BE2C (cell line): ENCODE measurements at regions not wholly inside any gene's neighbourhood (a gene's known extent, or its start where the extent isn't known, plus 50 kb on each side); places are given as distances from the start of the nearest gene placed in this dataset.

ENCODE experiments used
- DNase-seq: peaks from one replicate; pipeline ENCODE4 v3.0.0-alpha.2; 2020
- H3K27me3 ChIP-seq: fragments of 250-450 bp; sonication (Bioruptor Pico); 2 replicates; pipeline ENCODE4 v1.5.1; 2020; ENCODE audit warnings: mild to moderate bottlenecking
- H3K36me3 ChIP-seq: fragments of 250-450 bp; sonication (Bioruptor Pico); 2 replicates; pipeline ENCODE4 v1.5.1; 2020; ENCODE audit warnings: mild to moderate bottlenecking
- H3K4me1 ChIP-seq: fragments of 250-450 bp; sonication (Bioruptor Pico); 2 replicates; pipeline ENCODE4 v1.5.1; 2020
- H3K4me3 ChIP-seq: 2 replicates; pipeline ENCODE4 v1.5.1; 2011; ENCODE audit warnings: low read depth, low read length
- H3K9me3 ChIP-seq: fragments of 250-450 bp; sonication (Bioruptor Pico); 2 replicates; pipeline ENCODE4 v1.5.1; 2020
- TF ChIP-seq, protein P1 (sequence below): IDR thresholded peaks from 2 replicates; pipeline ENCODE4 v1.5.1; 2012; ENCODE audit warnings: mild to moderate bottlenecking, low read depth, low read length

- Histone ChIP-seq H3K27me3 (no peaks in the 10 kb centered on the region), H3K9me3 (no peaks in the 10 kb centered on the region), H3K36me3 (no peaks in the 10 kb centered on the region), H3K4me1 (no peaks in the 10 kb centered on the region), H3K4me3 (no peak overlapping the region)
- no peak for DNase-seq
- TF ChIP-seq, protein P1, sequence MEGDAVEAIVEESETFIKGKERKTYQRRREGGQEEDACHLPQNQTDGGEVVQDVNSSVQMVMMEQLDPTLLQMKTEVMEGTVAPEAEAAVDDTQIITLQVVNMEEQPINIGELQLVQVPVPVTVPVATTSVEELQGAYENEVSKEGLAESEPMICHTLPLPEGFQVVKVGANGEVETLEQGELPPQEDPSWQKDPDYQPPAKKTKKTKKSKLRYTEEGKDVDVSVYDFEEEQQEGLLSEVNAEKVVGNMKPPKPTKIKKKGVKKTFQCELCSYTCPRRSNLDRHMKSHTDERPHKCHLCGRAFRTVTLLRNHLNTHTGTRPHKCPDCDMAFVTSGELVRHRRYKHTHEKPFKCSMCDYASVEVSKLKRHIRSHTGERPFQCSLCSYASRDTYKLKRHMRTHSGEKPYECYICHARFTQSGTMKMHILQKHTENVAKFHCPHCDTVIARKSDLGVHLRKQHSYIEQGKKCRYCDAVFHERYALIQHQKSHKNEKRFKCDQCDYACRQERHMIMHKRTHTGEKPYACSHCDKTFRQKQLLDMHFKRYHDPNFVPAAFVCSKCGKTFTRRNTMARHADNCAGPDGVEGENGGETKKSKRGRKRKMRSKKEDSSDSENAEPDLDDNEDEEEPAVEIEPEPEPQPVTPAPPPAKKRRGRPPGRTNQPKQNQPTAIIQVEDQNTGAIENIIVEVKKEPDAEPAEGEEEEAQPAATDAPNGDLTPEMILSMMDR = no peak
Measured at GRCh38 chr2:56784046-56784445, 600.3 kb downstream of the CCDC85A start.

DNA sequence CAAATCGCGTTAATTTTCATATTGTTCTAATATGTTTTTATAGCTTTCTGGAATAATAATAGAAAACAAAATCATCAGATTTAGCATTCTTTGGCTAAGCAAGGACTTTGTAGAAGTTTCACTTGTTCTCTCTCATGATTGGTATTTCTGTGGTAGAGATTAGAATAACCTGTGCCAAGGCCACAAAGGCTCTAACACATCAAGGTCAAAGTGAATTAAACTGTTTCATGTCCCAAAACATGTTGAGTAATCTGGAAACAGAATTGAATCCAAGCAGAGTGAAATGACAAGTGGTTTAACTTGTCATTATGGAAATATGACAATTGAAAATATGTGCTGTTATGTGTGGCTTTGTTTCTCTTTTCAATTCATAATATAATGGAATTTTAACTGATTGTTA is 617.4 kb downstream of the CCDC85A start:
- Histone ChIP-seq H3K4me3 (no peak overlapping the region), H3K9me3 (no peaks in the 10 kb centered on the region), H3K27me3 (no peaks in the 10 kb centered on the region), H3K4me1 (no peaks in the 10 kb centered on the region), H3K36me3 (no peaks in the 10 kb centered on the region)
- TF ChIP-seq, protein P1 = no peak
- no peak for DNase-seq

DNA sequence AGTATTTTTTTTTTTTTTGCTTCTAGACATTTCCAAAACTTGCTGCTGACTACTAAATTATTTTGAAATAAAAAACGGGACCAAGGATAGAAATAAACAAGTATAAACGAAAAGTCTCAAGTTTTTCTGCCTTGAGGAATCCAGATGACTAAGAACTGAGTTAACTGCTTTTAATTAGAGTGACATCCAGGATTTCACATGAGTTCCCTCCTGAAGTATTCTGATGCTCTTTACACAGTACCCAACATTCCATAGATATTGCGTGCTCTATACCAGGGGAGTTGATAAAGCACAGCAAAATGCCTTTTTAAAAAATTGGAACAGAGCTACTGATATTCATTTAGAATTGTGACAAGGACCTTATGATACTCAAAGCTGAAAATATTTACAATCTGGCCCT is 618.0 kb downstream of the CCDC85A start:
- no peaks in the 10 kb centered on the region for H3K9me3 ChIP-seq
- DNase-seq = no peak
- H3K4me3 ChIP-seq = no peak overlapping the region
- H3K4me1 ChIP-seq = no peaks in the 10 kb centered on the region
- no peaks in the 10 kb centered on the region for H3K36me3 ChIP-seq
- H3K27me3 ChIP-seq = no peaks in the 10 kb centered on the region
- TF ChIP-seq, protein P1 = no peak

DNA sequence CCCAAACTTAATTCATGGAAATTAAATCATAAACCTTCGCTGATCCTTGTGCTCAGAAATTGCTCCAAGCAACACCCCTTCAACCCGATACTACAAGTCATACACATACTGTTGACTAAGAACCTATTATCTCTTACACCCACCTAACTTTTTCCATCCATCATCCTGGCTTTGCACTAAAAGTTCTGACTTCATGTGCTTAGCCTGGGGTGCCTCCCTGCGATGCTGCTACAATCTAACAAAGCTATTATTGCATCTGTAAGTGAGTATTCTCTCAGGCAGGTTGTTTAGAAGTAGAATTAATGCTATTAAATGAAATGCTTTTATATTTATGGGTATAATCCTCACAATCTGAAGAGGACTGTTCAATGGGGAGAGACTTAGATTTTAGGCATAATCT is 619.8 kb downstream of the CCDC85A start:
- TF ChIP-seq, protein P1 = no peak
- no peaks in the 10 kb centered on the region for H3K9me3 ChIP-seq

GRCh38 chr2:56806924-56807323 is 623.1 kb downstream of the CCDC85A start:
- no peak for DNase-seq
- Histone ChIP-seq H3K4me1 (no peaks in the 10 kb centered on the region), H3K36me3 (no peaks in the 10 kb centered on the region), H3K9me3 (no peaks in the 10 kb centered on the region), H3K27me3 (no peaks in the 10 kb centered on the region), H3K4me3 (no peak overlapping the region)
- TF ChIP-seq, protein P1 = no peak

More for the DNA sequence above, 619.8 kb downstream of the CCDC85A start:
- H3K36me3 ChIP-seq = no peaks in the 10 kb centered on the region
- no peaks in the 10 kb centered on the region for H3K4me1 ChIP-seq
- DNase-seq = no peak
- no peak overlapping the region for H3K4me3 ChIP-seq
- H3K27me3 ChIP-seq = no peaks in the 10 kb centered on the region

GRCh38 chr2:56807861-56808260 is 624.1 kb downstream of the CCDC85A start:
- H3K4me1 ChIP-seq = no peaks in the 10 kb centered on the region
- no peaks in the 10 kb centered on the region for H3K36me3 ChIP-seq
- TF ChIP-seq, protein P1 = no peak
- no peak for DNase-seq
- no peak overlapping the region for H3K4me3 ChIP-seq
- no peaks in the 10 kb centered on the region for H3K9me3 ChIP-seq
- no peaks in the 10 kb centered on the region for H3K27me3 ChIP-seq
